Prostate gland (tissue), 2 donors: ENCODE measurements at regions not wholly inside any gene's neighbourhood (a gene's known extent, or its start where the extent isn't known, plus 50 kb on each side); places are given as distances from the start of the nearest gene placed in this dataset.

Experiments used
- DNase-seq: peaks from one replicate; pipeline ENCODE4 v3.0.0-alpha.2; 2019; ENCODE audit warnings: low spot score
- H3K27ac ChIP-seq, 2 donors: fragments of 200-600 bp; sonication (generic); 2 replicates each; pipeline ENCODE4 v1.5.1; 2017 to 2019
- H3K27me3 ChIP-seq: fragments of 200-600 bp; sonication (generic); replicated peaks from 2 replicates; pipeline ENCODE4 v1.5.1; 2019; ENCODE audit not compliant: insufficient read depth
- H3K36me3 ChIP-seq, 2 donors: fragments of 200-600 bp; sonication (generic); 1 replicate in 1 of 2; 2 replicates in 1 of 2; pipeline versions ENCODE4 v1.5.1 to v1.8.1; 2017 to 2019
- H3K4me1 ChIP-seq: fragments of 200-600 bp; sonication (generic); replicated peaks from 2 replicates; pipeline ENCODE4 v1.5.1; 2019
- H3K4me3 ChIP-seq, 2 donors: fragments of 200-600 bp; sonication (generic); 2 replicates each; pipeline ENCODE4 v1.5.1; 2017 to 2019
- H3K9me3 ChIP-seq: fragments of 200-600 bp; sonication (generic); 2 replicates; pipeline ENCODE4 v1.5.1; 2017
- POLR2A ChIP-seq: fragments of 450-650 bp; IDR thresholded peaks from one replicate; pipeline ENCODE4 v1.6.1; 2016; ENCODE audit warnings: antibody characterized with exemption, mild to moderate bottlenecking
- POLR2AphosphoS5 ChIP-seq: sonication (generic); formaldehyde crosslinking; IDR thresholded peaks from one replicate; pipeline ENCODE4 v1.6.1; 2017; ENCODE audit warnings: antibody characterized with exemption
- WGBS: methylation state at CpG from one replicate; pipeline ENCODE4 v1.1.5; 2018; 5-methylcytosine and 5-hydroxymethylcytosine counted together
- intact Hi-C: fragments of 100-400 bp; cut with DNase I; formaldehyde crosslinking; loops from one replicate; pipeline ENCODE4 v1.14.2; 2022
- TF ChIP-seq, protein P1 (sequence below), 4 experiments: fragments of 200-600 bp in 2 of 4; fragments of 450-650 bp in 2 of 4; sonication (generic) in 2 of 4; IDR thresholded peaks; 1 replicate in 3 of 4; 2 replicates in 1 of 4; pipeline ENCODE4 v1.5.1; 2016 to 2019; ENCODE audit warnings: antibody characterized with exemption in 4 of 4, mild to moderate bottlenecking in 2 of 4, moderate library complexity in 2 of 4

- TF ChIP-seq, protein P1, sequence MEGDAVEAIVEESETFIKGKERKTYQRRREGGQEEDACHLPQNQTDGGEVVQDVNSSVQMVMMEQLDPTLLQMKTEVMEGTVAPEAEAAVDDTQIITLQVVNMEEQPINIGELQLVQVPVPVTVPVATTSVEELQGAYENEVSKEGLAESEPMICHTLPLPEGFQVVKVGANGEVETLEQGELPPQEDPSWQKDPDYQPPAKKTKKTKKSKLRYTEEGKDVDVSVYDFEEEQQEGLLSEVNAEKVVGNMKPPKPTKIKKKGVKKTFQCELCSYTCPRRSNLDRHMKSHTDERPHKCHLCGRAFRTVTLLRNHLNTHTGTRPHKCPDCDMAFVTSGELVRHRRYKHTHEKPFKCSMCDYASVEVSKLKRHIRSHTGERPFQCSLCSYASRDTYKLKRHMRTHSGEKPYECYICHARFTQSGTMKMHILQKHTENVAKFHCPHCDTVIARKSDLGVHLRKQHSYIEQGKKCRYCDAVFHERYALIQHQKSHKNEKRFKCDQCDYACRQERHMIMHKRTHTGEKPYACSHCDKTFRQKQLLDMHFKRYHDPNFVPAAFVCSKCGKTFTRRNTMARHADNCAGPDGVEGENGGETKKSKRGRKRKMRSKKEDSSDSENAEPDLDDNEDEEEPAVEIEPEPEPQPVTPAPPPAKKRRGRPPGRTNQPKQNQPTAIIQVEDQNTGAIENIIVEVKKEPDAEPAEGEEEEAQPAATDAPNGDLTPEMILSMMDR (IDR thresholded peaks at IDR 0.05), result no peak
- TF ChIP-seq POLR2AphosphoS5 (no peak), POLR2A (no peak)
- WGBS, result 50% methylated on average over 3 of the region's 3 CpGs
- no peak for DNase-seq
- Histone ChIP-seq H3K4me3 (no peak overlapping the region), H3K9me3 (no peaks in the 10 kb centered on the region), H3K27me3 (no peaks in the 10 kb centered on the region), H3K27ac (no peak overlapping the region), H3K4me1 (no peaks in the 10 kb centered on the region), H3K36me3 (no peaks in the 10 kb centered on the region)
- intact Hi-C loops, result no loop called here
Observed at GRCh38 chr4:11153171-11153750, 275.4 kb downstream of the HS3ST1 start.

- Histone ChIP-seq H3K36me3 (no peaks in the 10 kb centered on the region), H3K4me1 (no peaks in the 10 kb centered on the region), H3K27ac (no peak overlapping the region), H3K4me3 (no peak overlapping the region), H3K27me3 (no peaks in the 10 kb centered on the region), H3K9me3 (no peaks in the 10 kb centered on the region)
- WGBS, result 91% methylated on average over 2 of the region's 2 CpGs
- intact Hi-C loops, result no loop called here
- TF ChIP-seq, protein P1 (IDR thresholded peaks at IDR 0.05), result no peak
- TF ChIP-seq POLR2AphosphoS5 (no peak), POLR2A (no peak)
- DNase-seq, result no peak
Observed at GRCh38 chr4:11152684-11153083, 276.0 kb downstream of the HS3ST1 start.

DNA sequence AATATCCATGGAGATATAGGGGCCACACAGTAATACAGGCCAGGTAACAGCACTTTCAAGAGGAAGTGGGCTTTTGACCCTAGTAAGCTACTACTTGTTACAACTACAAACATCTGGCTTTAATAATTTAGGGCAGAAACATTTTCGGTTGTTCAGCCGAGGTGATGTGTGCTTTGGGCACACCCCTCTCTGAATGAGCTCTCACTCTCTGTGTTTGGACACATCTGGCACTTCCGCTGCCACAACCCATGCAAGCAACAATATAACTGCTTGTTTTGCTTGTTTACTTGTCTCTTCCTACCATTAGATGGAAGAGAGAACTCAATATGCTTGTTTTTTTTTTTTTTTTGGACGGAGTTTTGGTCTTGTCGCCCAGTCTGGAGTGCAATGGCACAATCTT is 277.2 kb downstream of the HS3ST1 start:
- H3K4me1 ChIP-seq, result no peaks in the 10 kb centered on the region
- DNase-seq, result no peak
- no peaks in the 10 kb centered on the region for H3K36me3 ChIP-seq
- no peak overlapping the region for H3K4me3 ChIP-seq
- no peak for TF ChIP-seq POLR2A
- TF ChIP-seq, protein P1 (IDR thresholded peaks at IDR 0.05), result no peak
- TF ChIP-seq POLR2AphosphoS5, result no peak
- H3K27ac ChIP-seq, result no peak overlapping the region
- H3K27me3 ChIP-seq, result no peaks in the 10 kb centered on the region
- intact Hi-C loops, result no loop called here
- 89% methylated on average over 5 of the region's 5 CpGs for WGBS
- no peaks in the 10 kb centered on the region for H3K9me3 ChIP-seq

DNA sequence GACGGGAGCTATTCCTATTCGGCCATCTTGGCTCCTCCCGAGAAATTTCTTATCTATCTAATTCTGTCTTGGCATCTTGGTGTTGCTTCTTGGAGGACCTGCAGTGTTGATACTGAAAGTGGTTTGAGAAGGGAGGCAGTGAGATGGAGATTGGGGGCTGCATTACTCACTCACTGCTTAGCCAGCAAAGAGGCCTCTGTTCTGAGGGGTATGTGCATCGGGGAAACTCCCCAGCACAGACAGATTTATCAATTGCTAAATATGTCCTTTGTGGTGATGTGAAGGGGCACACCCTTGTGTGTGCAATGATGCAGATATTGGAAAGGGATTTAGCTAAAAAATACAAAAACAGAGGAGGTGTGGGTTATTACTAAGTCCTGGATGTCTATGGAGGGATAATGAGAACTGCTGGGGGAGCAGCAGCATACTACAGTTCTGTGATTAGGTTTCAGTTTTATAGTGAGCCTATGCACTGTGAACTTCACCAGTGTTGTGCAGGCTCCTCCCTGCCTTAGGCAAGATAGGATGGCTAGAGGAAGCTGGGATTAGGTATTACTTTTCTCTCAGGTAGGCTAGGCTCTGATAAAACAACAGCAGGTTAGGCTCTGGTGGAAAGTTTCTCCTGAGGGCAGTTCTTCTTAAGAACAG is 279.0 kb downstream of the HS3ST1 start:
- no peaks in the 10 kb centered on the region for H3K36me3 ChIP-seq
- H3K9me3 ChIP-seq, result no peaks in the 10 kb centered on the region
- DNase-seq, result no peak
- no peaks in the 10 kb centered on the region for H3K27me3 ChIP-seq
- TF ChIP-seq POLR2AphosphoS5, result no peak
- no peak for TF ChIP-seq POLR2A
- TF ChIP-seq, protein P1 (IDR thresholded peaks at IDR 0.05), result no peak
- intact Hi-C loops, result no loop called here
- no peak overlapping the region for H3K4me3 ChIP-seq
- no peak overlapping the region for H3K27ac ChIP-seq
- 81% methylated on average over 4 of the region's 4 CpGs for WGBS
- H3K4me1 ChIP-seq, result no peaks in the 10 kb centered on the region

GRCh38 chr4:11139871-11140270 is 288.8 kb downstream of the HS3ST1 start:
- WGBS, result 58% methylated on average over 1 of the region's 1 CpG
- TF ChIP-seq, protein P1 (IDR thresholded peaks at IDR 0.05), result no peak
- TF ChIP-seq POLR2A (no peak), POLR2AphosphoS5 (no peak)
- H3K4me1 ChIP-seq, result no peaks in the 10 kb centered on the region
- H3K36me3 ChIP-seq, result no peaks in the 10 kb centered on the region
- no peak overlapping the region for H3K27ac ChIP-seq
- H3K4me3 ChIP-seq, result no peak overlapping the region
- no peaks in the 10 kb centered on the region for H3K27me3 ChIP-seq
- no peaks in the 10 kb centered on the region for H3K9me3 ChIP-seq
- DNase-seq, result no peak
- intact Hi-C loops, result no loop called here
